ENCODE measurements at regions not wholly inside any gene's neighbourhood (a gene's known extent, or its start where the extent isn't known, plus 50 kb on each side); places are given as distances from the start of the nearest gene placed in this dataset.
"Not testable (repeated sequence)": the region's sequence is repeated elsewhere in the genome, so short reads cannot be mapped to it uniquely, and the experiment has no call there.

DNA sequence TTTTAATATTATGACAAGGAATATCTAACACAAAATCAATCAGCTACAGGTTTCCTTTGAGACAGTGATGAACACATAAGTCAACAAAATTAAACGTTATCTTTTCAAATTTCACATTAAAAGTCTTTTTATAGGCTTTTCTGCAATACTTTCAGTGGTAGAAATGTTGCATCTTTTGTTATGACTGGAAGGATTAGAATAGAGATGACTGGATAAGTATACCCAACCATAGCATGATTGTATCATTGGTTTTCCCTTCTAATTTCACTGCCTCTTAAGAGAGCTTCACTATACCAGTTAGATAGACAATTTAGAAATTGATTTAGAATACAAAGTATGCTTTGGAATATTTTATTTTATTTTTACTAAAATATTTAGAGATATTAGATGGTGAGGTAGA is 273.9 kb downstream of the PHF14 start:
- no peak overlapping the region for H3K27ac ChIP-seq (ENCODE audit: low read depth, low read length)
- no peaks in the 10 kb centered on the region for H3K9me3 ChIP-seq (ENCODE audit: control insufficient read depth, insufficient read depth, low read length)
- no peak overlapping the region for H3K4me3 ChIP-seq (ENCODE audit: low read depth, low read length)
- no peaks in the 10 kb centered on the region for H3K27me3 ChIP-seq (ENCODE audit: control insufficient read depth, insufficient read depth, low read length)
- no peaks in the 10 kb centered on the region for H3K36me3 ChIP-seq (ENCODE audit: control insufficient read depth, insufficient read depth, low read length)
- no peaks in the 10 kb centered on the region for H3K4me1 ChIP-seq (ENCODE audit: control insufficient read depth, insufficient read depth, low read length)
- H3K9ac ChIP-seq (ENCODE audit: low read depth, low read length): no peak overlapping the region

- H3K9me3 ChIP-seq (ENCODE audit: control insufficient read depth, insufficient read depth, low read length): no peaks in the 10 kb centered on the region
- no peak overlapping the region for H3K27ac ChIP-seq (ENCODE audit: low read depth, low read length)
- H3K4me1 ChIP-seq (ENCODE audit: control insufficient read depth, insufficient read depth, low read length): peaks cover 4% of the 10 kb centered on the region; the same call in 1 of the 2 replicates
- no peaks in the 10 kb centered on the region for H3K27me3 ChIP-seq (ENCODE audit: control insufficient read depth, insufficient read depth, low read length)
- H3K9ac ChIP-seq (ENCODE audit: low read depth, low read length): no peak overlapping the region
- no peak overlapping the region for H3K4me3 ChIP-seq (ENCODE audit: low read depth, low read length)
- H3K36me3 ChIP-seq (ENCODE audit: control insufficient read depth, insufficient read depth, low read length): no peaks in the 10 kb centered on the region
These were observed 277.8 kb downstream of the PHF14 start for GRCh38 chr7:11251436-11251835.

- H3K4me3 ChIP-seq (ENCODE audit: low read depth, low read length): no peak overlapping the region
- no peak overlapping the region for H3K9ac ChIP-seq (ENCODE audit: low read depth, low read length)
- H3K9me3 ChIP-seq (ENCODE audit: control insufficient read depth, insufficient read depth, low read length): no peaks in the 10 kb centered on the region
- no peaks in the 10 kb centered on the region for H3K27me3 ChIP-seq (ENCODE audit: control insufficient read depth, insufficient read depth, low read length)
- peaks cover 4% of the 10 kb centered on the region; the same call in 1 of the 2 replicates for H3K4me1 ChIP-seq (ENCODE audit: control insufficient read depth, insufficient read depth, low read length)
- no peak overlapping the region for H3K27ac ChIP-seq (ENCODE audit: low read depth, low read length)
- no peaks in the 10 kb centered on the region for H3K36me3 ChIP-seq (ENCODE audit: control insufficient read depth, insufficient read depth, low read length)
These were observed 278.4 kb downstream of the PHF14 start for GRCh38 chr7:11252011-11252607.

DNA sequence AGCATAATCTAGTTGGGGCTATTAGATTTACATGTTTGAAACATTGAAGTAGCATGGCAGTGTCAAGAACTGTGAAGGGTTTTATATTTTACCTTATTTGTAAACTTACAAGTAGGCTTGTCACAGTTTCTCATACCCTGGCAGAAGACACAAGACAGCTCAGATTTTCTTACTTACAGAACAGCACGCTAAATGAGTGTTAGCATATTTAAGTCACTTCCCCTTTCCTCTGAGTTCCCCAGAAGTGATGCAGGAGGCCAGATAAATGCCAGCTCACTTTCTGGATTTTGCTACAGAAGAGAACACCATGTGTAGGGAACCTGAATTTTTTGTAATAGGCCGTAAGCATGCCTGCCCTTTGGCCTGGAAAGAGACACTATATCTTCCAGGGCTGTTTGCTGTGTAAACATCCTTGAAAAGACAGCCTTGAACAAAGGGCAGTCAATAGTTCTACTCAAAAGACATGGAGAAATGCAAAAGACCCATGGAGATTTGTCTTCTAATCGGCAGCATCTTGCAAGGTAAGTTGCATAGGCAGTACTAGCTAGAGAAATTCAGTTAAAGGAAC is 279.1 kb downstream of the PHF14 start:
- peaks cover 4% of the 10 kb centered on the region; the same call in 1 of the 2 replicates for H3K4me1 ChIP-seq (ENCODE audit: control insufficient read depth, insufficient read depth, low read length)
- no peaks in the 10 kb centered on the region for H3K36me3 ChIP-seq (ENCODE audit: control insufficient read depth, insufficient read depth, low read length)
- H3K9ac ChIP-seq (ENCODE audit: low read depth, low read length): no peak overlapping the region
- H3K9me3 ChIP-seq (ENCODE audit: control insufficient read depth, insufficient read depth, low read length): no peaks in the 10 kb centered on the region
- H3K27ac ChIP-seq (ENCODE audit: low read depth, low read length): no peak overlapping the region
- H3K27me3 ChIP-seq (ENCODE audit: control insufficient read depth, insufficient read depth, low read length): no peaks in the 10 kb centered on the region
- H3K4me3 ChIP-seq (ENCODE audit: low read depth, low read length): no peak overlapping the region

- no peak overlapping the region for H3K4me3 ChIP-seq (ENCODE audit: low read depth, low read length)
- H3K9me3 ChIP-seq (ENCODE audit: control insufficient read depth, insufficient read depth, low read length): no peaks in the 10 kb centered on the region
- H3K4me1 ChIP-seq (ENCODE audit: control insufficient read depth, insufficient read depth, low read length): peaks cover 4% of the 10 kb centered on the region; the same call in 1 of the 2 replicates
- no peaks in the 10 kb centered on the region for H3K36me3 ChIP-seq (ENCODE audit: control insufficient read depth, insufficient read depth, low read length)
- no peaks in the 10 kb centered on the region for H3K27me3 ChIP-seq (ENCODE audit: control insufficient read depth, insufficient read depth, low read length)
- no peak overlapping the region for H3K9ac ChIP-seq (ENCODE audit: low read depth, low read length)
- H3K27ac ChIP-seq (ENCODE audit: low read depth, low read length): no peak overlapping the region
These were observed 282.8 kb downstream of the PHF14 start for GRCh38 chr7:11256501-11256900.

DNA sequence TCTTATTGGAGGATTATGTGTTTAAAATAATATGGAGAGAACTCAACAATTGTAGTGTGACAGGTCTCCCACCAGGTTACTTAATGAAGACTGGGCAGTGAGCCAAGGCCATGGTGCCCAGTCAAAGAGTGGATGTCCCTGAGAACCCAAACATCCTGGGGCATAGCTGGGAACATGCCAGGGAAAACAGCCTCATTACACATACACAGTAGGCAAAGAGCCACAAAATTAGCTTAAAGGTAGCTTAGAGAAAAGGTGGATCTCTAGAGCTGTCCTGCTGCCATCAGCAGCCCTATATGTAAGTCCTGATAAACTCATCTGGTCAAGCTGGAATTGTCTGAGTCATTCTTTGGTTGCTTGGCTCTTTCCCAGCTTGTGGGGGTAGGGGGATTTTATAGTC is 287.8 kb downstream of the PHF14 start:
- H3K27ac ChIP-seq (ENCODE audit: low read depth, low read length): no peak overlapping the region
- H3K27me3 ChIP-seq (ENCODE audit: control insufficient read depth, insufficient read depth, low read length): no peaks in the 10 kb centered on the region
- no peak overlapping the region for H3K4me3 ChIP-seq (ENCODE audit: low read depth, low read length)
- H3K9me3 ChIP-seq (ENCODE audit: control insufficient read depth, insufficient read depth, low read length): no peaks in the 10 kb centered on the region
- H3K36me3 ChIP-seq (ENCODE audit: control insufficient read depth, insufficient read depth, low read length): no peaks in the 10 kb centered on the region
- no peaks in the 10 kb centered on the region for H3K4me1 ChIP-seq (ENCODE audit: control insufficient read depth, insufficient read depth, low read length)
- H3K9ac ChIP-seq (ENCODE audit: low read depth, low read length): no peak overlapping the region

DNA sequence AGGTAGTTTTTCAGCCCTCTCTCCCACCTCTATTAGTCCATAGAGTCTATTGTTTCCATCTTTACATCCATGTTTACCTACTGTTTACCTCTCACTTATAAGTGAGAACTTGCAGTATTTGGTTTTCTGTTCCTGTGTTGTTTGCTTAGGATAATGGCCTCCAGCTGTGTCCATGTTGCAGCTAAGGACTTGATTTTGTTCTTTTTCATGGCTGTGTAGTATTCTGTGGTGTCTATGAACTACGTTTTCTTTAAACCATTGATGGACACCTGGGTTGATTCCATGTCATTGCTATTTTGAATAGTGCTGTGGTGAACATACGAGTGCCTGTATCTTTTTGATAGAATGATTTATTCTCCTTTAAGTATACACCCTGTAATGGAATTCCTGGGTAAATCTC is 292.4 kb downstream of the PHF14 start:
- H3K27ac ChIP-seq (ENCODE audit: low read depth, low read length): no peak overlapping the region
- H3K36me3 ChIP-seq (ENCODE audit: control insufficient read depth, insufficient read depth, low read length): no peaks in the 10 kb centered on the region
- no peaks in the 10 kb centered on the region for H3K4me1 ChIP-seq (ENCODE audit: control insufficient read depth, insufficient read depth, low read length)
- H3K9me3 ChIP-seq (ENCODE audit: control insufficient read depth, insufficient read depth, low read length): no peaks in the 10 kb centered on the region
- H3K9ac ChIP-seq (ENCODE audit: low read depth, low read length): no peak overlapping the region
- H3K27me3 ChIP-seq (ENCODE audit: control insufficient read depth, insufficient read depth, low read length): no peaks in the 10 kb centered on the region
- no peak overlapping the region for H3K4me3 ChIP-seq (ENCODE audit: low read depth, low read length)

GRCh38 chr7:11272352-11272751 is 298.7 kb downstream of the PHF14 start:
- no peaks in the 10 kb centered on the region for H3K9me3 ChIP-seq (ENCODE audit: control insufficient read depth, insufficient read depth, low read length)
- H3K36me3 ChIP-seq (ENCODE audit: control insufficient read depth, insufficient read depth, low read length): no peaks in the 10 kb centered on the region
- H3K4me3 ChIP-seq (ENCODE audit: low read depth, low read length): no peak overlapping the region
- no peak overlapping the region for H3K9ac ChIP-seq (ENCODE audit: low read depth, low read length)
- no peak overlapping the region for H3K27ac ChIP-seq (ENCODE audit: low read depth, low read length)
- no peaks in the 10 kb centered on the region for H3K27me3 ChIP-seq (ENCODE audit: control insufficient read depth, insufficient read depth, low read length)
- H3K4me1 ChIP-seq (ENCODE audit: control insufficient read depth, insufficient read depth, low read length): peaks cover 10% of the 10 kb centered on the region; the same call in 1 of the 2 replicates

DNA sequence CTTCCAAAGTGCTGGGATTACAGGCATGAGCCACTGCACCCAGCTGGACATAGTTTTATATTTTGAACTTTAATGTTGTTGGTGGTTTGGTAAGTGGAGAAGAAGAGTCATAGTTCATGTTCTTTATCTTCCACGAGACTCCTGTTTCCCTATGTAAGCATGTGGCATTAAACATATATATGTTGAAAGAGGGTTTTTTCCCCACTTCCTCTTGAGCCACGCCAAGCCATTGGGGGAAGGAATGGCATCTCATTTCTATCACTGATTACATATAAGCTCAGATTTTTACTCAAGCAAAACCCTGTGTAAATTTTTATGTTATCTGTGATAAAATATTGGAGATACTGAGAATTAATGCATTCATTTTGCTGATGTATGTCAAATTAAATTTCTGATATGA is 300.4 kb downstream of the PHF14 start:
- Histone ChIP-seq H3K9me3 (ENCODE audit: control insufficient read depth, insufficient read depth, low read length) (no peaks in the 10 kb centered on the region), H3K27ac (ENCODE audit: low read depth, low read length) (no peak overlapping the region), H3K4me3 (ENCODE audit: low read depth, low read length) (no peak overlapping the region)

GRCh38 chr7:11281953-11282352 is 308.3 kb downstream of the PHF14 start:
- no peaks in the 10 kb centered on the region for H3K9me3 ChIP-seq (ENCODE audit: control insufficient read depth, insufficient read depth, low read length)
- no peak overlapping the region for H3K4me3 ChIP-seq (ENCODE audit: low read depth, low read length)
- no peaks in the 10 kb centered on the region for H3K27me3 ChIP-seq (ENCODE audit: control insufficient read depth, insufficient read depth, low read length)
- 0 out of 2 replicates have a peak, but pooled peaks cover 6% of the 10 kb centered on the region for H3K4me1 ChIP-seq (ENCODE audit: control insufficient read depth, insufficient read depth, low read length)
- H3K9ac ChIP-seq (ENCODE audit: low read depth, low read length): no peak overlapping the region
- no peak overlapping the region for H3K27ac ChIP-seq (ENCODE audit: low read depth, low read length)
- H3K36me3 ChIP-seq (ENCODE audit: control insufficient read depth, insufficient read depth, low read length): no peaks in the 10 kb centered on the region

More for the DNA sequence above, 300.4 kb downstream of the PHF14 start:
- Histone ChIP-seq H3K4me1 (ENCODE audit: control insufficient read depth, insufficient read depth, low read length) (peaks cover 12% of the 10 kb centered on the region; the same call in 1 of the 2 replicates), H3K27me3 (ENCODE audit: control insufficient read depth, insufficient read depth, low read length) (no peaks in the 10 kb centered on the region), H3K9ac (ENCODE audit: low read depth, low read length) (no peak overlapping the region), H3K36me3 (ENCODE audit: control insufficient read depth, insufficient read depth, low read length) (no peaks in the 10 kb centered on the region)

DNA sequence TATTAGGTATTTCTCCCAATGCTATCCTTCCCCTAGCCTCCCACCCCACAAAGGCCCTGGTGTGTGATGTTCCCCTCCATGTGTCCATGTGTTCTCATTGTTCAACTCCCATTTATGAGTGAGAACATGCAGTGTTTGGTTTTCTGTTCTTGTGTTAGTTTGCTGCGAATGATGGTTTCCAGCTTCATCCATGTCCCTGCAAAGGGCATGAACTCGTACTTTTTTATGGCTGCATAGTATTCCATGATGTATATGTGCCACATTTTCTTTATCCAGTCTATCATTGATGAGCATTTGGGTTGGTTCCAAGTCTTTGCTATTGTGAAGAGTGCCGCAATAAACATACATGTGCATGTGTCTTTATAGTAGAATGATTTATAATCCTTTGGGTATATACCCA is 309.9 kb downstream of the PHF14 start:
- H3K27ac ChIP-seq (ENCODE audit: low read depth, low read length); H3K27me3 ChIP-seq (ENCODE audit: control insufficient read depth, insufficient read depth, low read length); H3K36me3 ChIP-seq (ENCODE audit: control insufficient read depth, insufficient read depth, low read length); H3K9me3 ChIP-seq (ENCODE audit: control insufficient read depth, insufficient read depth, low read length); H3K4me3 ChIP-seq (ENCODE audit: low read depth, low read length); H3K9ac ChIP-seq (ENCODE audit: low read depth, low read length); H3K4me1 ChIP-seq (ENCODE audit: control insufficient read depth, insufficient read depth, low read length): not testable (repeated sequence)

Measured in HUES48 (cell line).